ENCODE measurements at regions not wholly inside any gene's neighbourhood (a gene's known extent, or its start where the extent isn't known, plus 50 kb on each side); places are given as distances from the start of the nearest gene placed in this dataset.
A peak's percentile ranks its signal among the peaks of the same experiment; 100 is the strongest.

DNA sequence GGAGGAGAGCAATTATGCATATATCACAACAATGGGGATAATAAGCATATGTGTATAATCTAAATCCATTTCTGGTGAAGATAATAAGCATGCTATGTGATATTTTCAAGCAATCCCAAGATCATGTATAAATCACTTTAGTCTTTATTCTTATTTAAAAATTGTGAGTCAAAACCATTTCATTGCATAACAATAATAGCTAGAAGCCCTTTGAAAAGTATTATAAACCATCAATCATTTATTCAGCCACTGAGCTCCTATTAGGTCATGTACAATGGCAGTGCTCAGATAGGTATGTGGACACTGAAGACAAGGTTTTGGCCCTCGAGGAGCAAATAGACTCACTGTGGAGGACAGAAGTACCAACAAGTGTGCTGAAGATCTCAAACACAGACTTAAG is 113.1 kb downstream of the CDCA7 start:
- Histone ChIP-seq H3K9me2 (replicated peaks; ENCODE audit: low read length) (no peaks in the 10 kb centered on the region), H2AFZ (ENCODE audit: low read length) (no peak overlapping the region), H4K20me1 (ENCODE audit: low read length) (no peaks in the 10 kb centered on the region), H3K9ac (ENCODE audit: low read length) (no peak overlapping the region), H3K4me3 (ENCODE audit: low read length) (no peak overlapping the region), H3K4me2 (ENCODE audit: low read length) (no peak overlapping the region), H3K79me2 (ENCODE audit: low read length) (no peaks in the 10 kb centered on the region), H3K27me3 (ENCODE audit: low read length) (no peaks in the 10 kb centered on the region), H3K9me3 (ENCODE audit: low read length) (no peaks in the 10 kb centered on the region), H3F3A (ENCODE audit: low read length, unreplicated experiment) (no peaks in the 10 kb centered on the region), H3K27ac (ENCODE audit: low read length) (no peak overlapping the region), H3K4me1 (ENCODE audit: insufficient read depth, low read length) (no peaks in the 10 kb centered on the region), H3K36me3 (ENCODE audit: low read depth, low read length) (no peaks in the 10 kb centered on the region)
- no peak for TF ChIP-seq EZH2phosphoT487 (IDR thresholded peaks at IDR 0.05; ENCODE audit: borderline replicate concordance, low read length)
- no peak for TF ChIP-seq CTCF (conservative IDR thresholded peaks at IDR 0.05; ENCODE audit: low read depth, low read length)
- no peak for TF ChIP-seq EZH2 (IDR thresholded peaks at IDR 0.05; ENCODE audit: low read length, unreplicated experiment)
- ChIA-PET POLR2A (ENCODE audit: unreplicated experiment) (no interaction called here), CTCF (no interaction called here)
- DNase-seq (no peak), ATAC-seq (no peak)
- BruUV-seq (replicated peaks), result no TSS peak
- intact Hi-C loops (cut with micrococcal nuclease), result no loop called here

GRCh38 chr2:173468266-173468793 is 113.7 kb downstream of the CDCA7 start:
- Histone ChIP-seq H3K4me1 (ENCODE audit: insufficient read depth, low read length) (no peaks in the 10 kb centered on the region), H3K27ac (ENCODE audit: low read length) (no peak overlapping the region), H3K9me2 (replicated peaks; ENCODE audit: low read length) (no peaks in the 10 kb centered on the region), H3K9ac (ENCODE audit: low read length) (no peak overlapping the region), H3K4me2 (ENCODE audit: low read length) (no peak overlapping the region), H3F3A (ENCODE audit: low read length, unreplicated experiment) (no peaks in the 10 kb centered on the region), H3K79me2 (ENCODE audit: low read length) (no peaks in the 10 kb centered on the region), H3K9me3 (ENCODE audit: low read length) (no peaks in the 10 kb centered on the region), H2AFZ (ENCODE audit: low read length) (no peak overlapping the region), H3K27me3 (ENCODE audit: low read length) (no peaks in the 10 kb centered on the region), H3K36me3 (ENCODE audit: low read depth, low read length) (no peaks in the 10 kb centered on the region), H3K4me3 (ENCODE audit: low read length) (no peak overlapping the region), H4K20me1 (ENCODE audit: low read length) (no peaks in the 10 kb centered on the region)
- POLR2A ChIA-PET (ENCODE audit: unreplicated experiment), result no interaction called here
- BruUV-seq (replicated peaks), result no TSS peak
- TF ChIP-seq CTCF (conservative IDR thresholded peaks at IDR 0.05; ENCODE audit: low read depth, low read length) (no peak), EZH2phosphoT487 (IDR thresholded peaks at IDR 0.05; ENCODE audit: borderline replicate concordance, low read length) (no peak), EZH2 (IDR thresholded peaks at IDR 0.05; ENCODE audit: low read length, unreplicated experiment) (no peak)
- ATAC-seq (no peak), DNase-seq (no peak)
- CTCF ChIA-PET, result no interaction called here
- intact Hi-C loops (cut with micrococcal nuclease), result no loop called here

DNA sequence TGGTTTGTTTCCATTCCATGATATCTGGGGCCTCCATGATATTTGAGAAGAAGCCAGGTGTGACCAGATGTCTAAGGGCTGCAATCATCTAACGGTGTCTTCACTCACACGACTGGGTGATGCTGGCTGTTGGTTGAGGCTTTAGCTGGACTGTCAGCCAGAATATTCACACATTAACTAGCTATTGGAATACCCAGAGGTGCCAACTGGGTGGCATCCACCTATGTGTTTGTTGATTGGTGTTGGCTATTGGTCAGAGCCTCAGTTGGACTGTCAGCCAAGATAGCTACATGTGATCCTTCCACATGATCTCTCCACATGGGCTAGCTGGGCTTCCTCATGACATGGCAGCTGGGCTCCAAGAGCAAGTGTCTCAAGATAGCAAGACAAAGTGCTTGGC is 117.4 kb downstream of the CDCA7 start:
- Histone ChIP-seq H4K20me1 (ENCODE audit: low read length) (no peaks in the 10 kb centered on the region), H3K9ac (ENCODE audit: low read length) (no peak overlapping the region), H3K36me3 (ENCODE audit: low read depth, low read length) (no peaks in the 10 kb centered on the region), H3K9me3 (ENCODE audit: low read length) (no peaks in the 10 kb centered on the region), H3K27ac (ENCODE audit: low read length) (no peak overlapping the region), H3K4me3 (ENCODE audit: low read length) (no peak overlapping the region), H3F3A (ENCODE audit: low read length, unreplicated experiment) (no peaks in the 10 kb centered on the region), H3K27me3 (ENCODE audit: low read length) (no peaks in the 10 kb centered on the region), H2AFZ (ENCODE audit: low read length) (no peak overlapping the region), H3K79me2 (ENCODE audit: low read length) (no peaks in the 10 kb centered on the region), H3K9me2 (replicated peaks; ENCODE audit: low read length) (no peaks in the 10 kb centered on the region), H3K4me1 (ENCODE audit: insufficient read depth, low read length) (no peaks in the 10 kb centered on the region), H3K4me2 (ENCODE audit: low read length) (no peak overlapping the region)
- TF ChIP-seq EZH2phosphoT487 (IDR thresholded peaks at IDR 0.05; ENCODE audit: borderline replicate concordance, low read length) (no peak), EZH2 (IDR thresholded peaks at IDR 0.05; ENCODE audit: low read length, unreplicated experiment) (no peak), CTCF (conservative IDR thresholded peaks at IDR 0.05; ENCODE audit: low read depth, low read length) (no peak)
- ChIA-PET CTCF (interaction anchor here (0.6 to 1.1 kb wide), 2 partner anchors 95 to 606 kb away, joined by 3 read pairs; no protein-coding TSS in a partner anchor), POLR2A (ENCODE audit: unreplicated experiment) (no interaction called here)
- ATAC-seq (no peak), DNase-seq (peak; percentile 3)
- intact Hi-C loops (cut with micrococcal nuclease), result no loop called here
- no TSS peak for BruUV-seq (replicated peaks)

Measured in PC-3 (cell line).